ENCODE measurements at regions not wholly inside any gene's neighbourhood (a gene's known extent, or its start where the extent isn't known, plus 50 kb on each side); places are given as distances from the start of the nearest gene placed in this dataset.

- DNase-seq, result no peak
Measured at GRCh38 chr3:82938821-82939328, 1177.4 kb upstream of the GBE1 start.

- DNase-seq, result no peak
Measured at GRCh38 chr3:82927309-82928253, 1166.1 kb upstream of the GBE1 start.

GRCh38 chr3:82891028-82891427 is 1129.6 kb upstream of the GBE1 start:
- no peak for DNase-seq

- no peak for DNase-seq
Measured at GRCh38 chr3:82883072-82883471, 1121.6 kb upstream of the GBE1 start.

- no peak for DNase-seq
Measured at GRCh38 chr3:82875401-82875800, 1114.0 kb upstream of the GBE1 start.

- no peak for DNase-seq
Measured at GRCh38 chr3:82839871-82840270, 1078.4 kb upstream of the GBE1 start.

GRCh38 chr3:82834098-82834497 is 1072.7 kb upstream of the GBE1 start:
- DNase-seq, result no peak

- no peak for DNase-seq
Measured at GRCh38 chr3:82824491-82824890, 1063.0 kb upstream of the GBE1 start.

- DNase-seq, result no peak
Measured at GRCh38 chr3:82816086-82816485, 1054.6 kb upstream of the GBE1 start.

GRCh38 chr3:82815417-82816058 is 1054.1 kb upstream of the GBE1 start:
- no peak for DNase-seq

- DNase-seq, result no peak
Measured at GRCh38 chr3:82814660-82815059, 1053.2 kb upstream of the GBE1 start.

- DNase-seq, result no peak
Measured at GRCh38 chr3:82807781-82808180, 1046.3 kb upstream of the GBE1 start.

GRCh38 chr3:82802501-82802900 is 1041.1 kb upstream of the GBE1 start:
- no peak for DNase-seq

- no peak for DNase-seq
Measured at GRCh38 chr3:82800248-82800647, 1038.8 kb upstream of the GBE1 start.

GRCh38 chr3:82796765-82797164 is 1035.3 kb upstream of the GBE1 start:
- DNase-seq, result no peak

GRCh38 chr3:82791241-82791640 is 1029.8 kb upstream of the GBE1 start:
- DNase-seq, result no peak

- DNase-seq, result no peak
Measured at GRCh38 chr3:82790307-82791097, 1029.1 kb upstream of the GBE1 start.

- DNase-seq, result no peak
Measured at GRCh38 chr3:82783194-82783593, 1021.7 kb upstream of the GBE1 start.

- no peak for DNase-seq
Measured at GRCh38 chr3:82773207-82773606, 1011.8 kb upstream of the GBE1 start.

- no peak for DNase-seq
Measured at GRCh38 chr3:82764521-82764920, 1003.1 kb upstream of the GBE1 start.

- no peak for DNase-seq
Measured at GRCh38 chr3:82761858-82762257, 1000.4 kb upstream of the GBE1 start.

- DNase-seq, result no peak
Measured at GRCh38 chr3:82745544-82745943, 984.1 kb upstream of the GBE1 start.

GRCh38 chr3:82743196-82743595 is 981.8 kb upstream of the GBE1 start:
- DNase-seq, result no peak
